Right lobe of liver (tissue), 6 donors: ENCODE measurements at regions not wholly inside any gene's neighbourhood (a gene's known extent, or its start where the extent isn't known, plus 50 kb on each side); places are given as distances from the start of the nearest gene placed in this dataset.

Experiments used
- ATAC-seq, 4 donors: fragments of 200-7000 bp; cut with Tn5 transposase; one replicate each; pipeline ENCODE4 v1.9.1; 2020; ENCODE audit warnings: mild to moderate bottlenecking in 4 of 4, moderate library complexity in 4 of 4
- DNase-seq, 3 donors: peaks; one replicate each; pipeline ENCODE4 v3.0.0-alpha.2; 2020
- H3K27ac ChIP-seq, 3 donors: fragments of 200-600 bp; one replicate each; pipeline ENCODE4 v1.8.0; 2022
- H3K27me3 ChIP-seq, 2 donors: fragments of 200-600 bp; one replicate each; pipeline ENCODE4 v1.8.0; 2022
- H3K36me3 ChIP-seq, 4 donors: fragments of 200-600 bp; sonication (generic) in 1 of 4; one replicate each; pipeline versions ENCODE4 v1.5.1 to v1.8.0; 2017 to 2022; ENCODE audit warnings: control low read depth in 1 of 4
- H3K4me1 ChIP-seq, 4 donors: fragments of 200-600 bp; sonication (generic) in 1 of 4; one replicate each; pipeline versions ENCODE4 v1.5.1 to v1.8.0; 2017 to 2022; ENCODE audit warnings: control low read depth in 1 of 4
- H3K4me3 ChIP-seq, 3 donors: fragments of 200-600 bp; one replicate each; pipeline ENCODE4 v1.8.0; 2022
- H3K9me3 ChIP-seq, 4 donors: fragments of 200-600 bp; sonication (generic) in 1 of 4; one replicate each; pipeline versions ENCODE4 v1.5.1 to v1.8.0; 2017 to 2022; ENCODE audit warnings: control low read depth in 1 of 4
- CTCF ChIP-seq, 4 donors: fragments of 200-600 bp in 3 of 4; fragments of 450-650 bp in 1 of 4; IDR thresholded peaks; one replicate each; pipeline versions ENCODE4 v1.5.1 to v1.8.0; 2016 to 2022; ENCODE audit warnings: antibody characterized with exemption in 4 of 4, mild to moderate bottlenecking in 2 of 4
- POLR2A ChIP-seq: fragments of 450-650 bp; IDR thresholded peaks from one replicate; pipeline ENCODE4 v1.6.1; 2017; ENCODE audit warnings: antibody characterized with exemption, mild to moderate bottlenecking
- WGBS: methylation state at CpG from one replicate; pipeline ENCODE4 v1.1.6; 2018; ENCODE audit warnings: low coverage, low lambda C conversion rate; ENCODE audit not compliant: insufficient coverage; ENCODE audit errors: missing lambda C conversion rate; 5-methylcytosine and 5-hydroxymethylcytosine counted together
- intact Hi-C, 2 donors: fragments of 100-400 bp; cut with DNase I; formaldehyde crosslinking; loops; one replicate each; pipeline versions ENCODE4 v1.11.2 to v1.14.1; 2022
- donor health status: DM: no; HTN: yes; CAD: no.
- donor health status: DM: no; HTN: no; CAD: no.
- donor health status: DM: no; HTN: no; CAD: no.
- donor health status: DM: no; HTN: yes; CAD: no.
- donor health status: DM: no; HTN: yes; CAD: no.

GRCh38 chr5:82834151-82834550 is 243.0 kb downstream of the TMEM167A start:
- Histone ChIP-seq H3K4me1 (no peaks in the 10 kb centered on the region), H3K4me3 (no peak overlapping the region), H3K27ac (no peak overlapping the region), H3K9me3 (no peaks in the 10 kb centered on the region), H3K36me3 (no peaks in the 10 kb centered on the region), H3K27me3 (no peaks in the 10 kb centered on the region)
- no peak for DNase-seq
- TF ChIP-seq CTCF (IDR thresholded peaks at IDR 0.05), result no peak
- TF ChIP-seq POLR2A, result no peak
- intact Hi-C loops, result no loop called here
- no peak for ATAC-seq

- WGBS, result 76% methylated on average over 3 of the region's 3 CpGs
- no peak for DNase-seq
- H3K4me1 ChIP-seq, result no peaks in the 10 kb centered on the region
- no peaks in the 10 kb centered on the region for H3K27me3 ChIP-seq
- no peak overlapping the region for H3K27ac ChIP-seq
- no peaks in the 10 kb centered on the region for H3K9me3 ChIP-seq
- no peak overlapping the region for H3K4me3 ChIP-seq
- H3K36me3 ChIP-seq, result no peaks in the 10 kb centered on the region
- intact Hi-C loops, result no loop called here
- TF ChIP-seq CTCF (IDR thresholded peaks at IDR 0.05) (no peak), POLR2A (no peak)
- no peak for ATAC-seq
Measured at GRCh38 chr5:82833277-82833676, 243.9 kb downstream of the TMEM167A start.

GRCh38 chr5:82832445-82832844 is 244.7 kb downstream of the TMEM167A start:
- no peak for TF ChIP-seq CTCF (IDR thresholded peaks at IDR 0.05)
- TF ChIP-seq POLR2A, result no peak
- ATAC-seq, result no peak
- no peak overlapping the region for H3K4me3 ChIP-seq
- no peaks in the 10 kb centered on the region for H3K36me3 ChIP-seq
- no peak overlapping the region for H3K27ac ChIP-seq
- H3K9me3 ChIP-seq, result no peaks in the 10 kb centered on the region
- WGBS, result 75% methylated on average over 2 of the region's 2 CpGs
- intact Hi-C loops, result no loop called here
- DNase-seq, result no peak
- H3K27me3 ChIP-seq, result no peaks in the 10 kb centered on the region
- no peaks in the 10 kb centered on the region for H3K4me1 ChIP-seq

- intact Hi-C loops, result no loop called here
- no peaks in the 10 kb centered on the region for H3K4me1 ChIP-seq
- H3K27ac ChIP-seq, result no peak overlapping the region
- H3K27me3 ChIP-seq, result no peaks in the 10 kb centered on the region
- no peak for TF ChIP-seq CTCF (IDR thresholded peaks at IDR 0.05)
- no peak for TF ChIP-seq POLR2A
- no peaks in the 10 kb centered on the region for H3K9me3 ChIP-seq
- H3K36me3 ChIP-seq, result no peaks in the 10 kb centered on the region
- no peak overlapping the region for H3K4me3 ChIP-seq
- DNase-seq, result no peak
- 57% methylated on average over 3 of the region's 3 CpGs for WGBS
- ATAC-seq, result no peak
Measured at GRCh38 chr5:82828211-82828610, 249.0 kb downstream of the TMEM167A start.

GRCh38 chr5:82827651-82828050 is 249.5 kb downstream of the TMEM167A start:
- DNase-seq (no peak), ATAC-seq (no peak)
- Histone ChIP-seq H3K4me1 (no peaks in the 10 kb centered on the region), H3K9me3 (no peaks in the 10 kb centered on the region), H3K27ac (no peak overlapping the region), H3K36me3 (no peaks in the 10 kb centered on the region), H3K27me3 (no peaks in the 10 kb centered on the region), H3K4me3 (no peak overlapping the region)
- 54% methylated on average over 5 of the region's 5 CpGs for WGBS
- TF ChIP-seq CTCF (IDR thresholded peaks at IDR 0.05), result no peak
- TF ChIP-seq POLR2A, result no peak
- intact Hi-C loops, result no loop called here
